ENCODE measurements at regions not wholly inside any gene's neighbourhood (a gene's known extent, or its start where the extent isn't known, plus 50 kb on each side); places are given as distances from the start of the nearest gene placed in this dataset.

GRCh38 chr2:215707608-215708007, 271.7 kb upstream of the FN1 start:
- Histone ChIP-seq H3K4me3 (ENCODE audit: low read length) (no peak overlapping the region), H3K27me3 (ENCODE audit: control insufficient read depth, insufficient read depth) (no peaks in the 10 kb centered on the region), H3K27ac (ENCODE audit: low read length) (no peak overlapping the region), H3K9me3 (ENCODE audit: control insufficient read depth, low read length) (no peaks in the 10 kb centered on the region), H3K4me1 (ENCODE audit: control insufficient read depth, insufficient read depth, low read length) (peaks cover 5% of the 10 kb centered on the region)
- intact Hi-C loops (cut with DNase I) = no loop called here
- WGBS = 82% methylated on average over 7 of the region's 7 CpGs
- DNase-seq = no peak
- ATAC-seq = no peak

DNA sequence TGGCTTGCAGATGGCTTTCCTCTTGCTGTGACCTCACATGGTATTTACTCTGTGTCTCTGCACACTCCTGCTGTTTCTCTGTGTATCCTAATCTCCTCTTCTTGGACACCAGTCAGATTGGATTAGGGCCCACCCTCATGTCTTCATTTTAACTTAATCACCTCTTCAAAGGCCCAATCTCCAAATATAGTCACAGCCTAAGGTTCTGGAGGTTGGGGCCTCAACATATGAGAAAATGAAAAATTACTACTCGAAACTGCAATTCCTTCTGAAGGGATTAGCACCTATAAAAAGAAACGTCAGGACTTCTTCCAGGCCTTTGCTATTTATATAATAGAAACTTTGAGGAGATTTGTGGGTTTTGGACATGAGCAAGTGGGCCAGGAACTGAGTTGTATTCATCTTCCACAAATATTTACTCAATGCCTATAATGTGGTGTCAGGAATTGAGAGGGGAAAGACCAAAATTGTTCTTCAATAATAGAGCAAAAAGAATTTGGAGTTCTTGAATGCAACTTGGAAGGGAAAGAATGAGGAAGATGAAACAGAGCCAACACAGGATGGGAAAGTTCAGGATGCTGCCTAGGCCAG, 270.0 kb upstream of the FN1 start:
- no peak overlapping the region for H3K4me3 ChIP-seq (ENCODE audit: low read length)
- intact Hi-C loops (cut with DNase I) = no loop called here
- ATAC-seq = no peak
- no peaks in the 10 kb centered on the region for H3K9me3 ChIP-seq (ENCODE audit: control insufficient read depth, low read length)
- WGBS = 59% methylated on average over 2 of the region's 2 CpGs
- DNase-seq = no peak
- no peaks in the 10 kb centered on the region for H3K27me3 ChIP-seq (ENCODE audit: control insufficient read depth, insufficient read depth)
- H3K4me1 ChIP-seq (ENCODE audit: control insufficient read depth, insufficient read depth, low read length) = peaks cover under 1% of the 10 kb centered on the region
- no peak overlapping the region for H3K27ac ChIP-seq (ENCODE audit: low read length)

DNA sequence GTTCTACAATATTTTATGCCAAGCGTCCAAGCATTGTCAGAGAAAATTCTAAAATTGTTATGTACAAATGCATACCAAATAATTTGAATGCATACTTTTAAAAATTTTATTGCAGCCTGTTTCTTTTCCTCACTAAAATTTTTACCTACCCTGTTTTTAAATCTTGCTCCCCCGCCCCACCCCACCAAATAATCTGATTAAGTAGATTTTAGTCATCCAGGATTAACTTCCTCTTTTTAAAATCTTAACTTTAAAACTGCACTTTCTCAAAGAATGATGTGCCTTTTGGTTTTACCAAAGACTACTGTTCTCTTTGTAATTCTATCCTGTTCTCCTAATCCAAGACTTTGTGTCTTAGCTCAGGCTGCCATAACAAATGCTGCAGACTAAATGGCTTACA, 269.4 kb upstream of the FN1 start:
- 97% methylated on average over 2 of the region's 2 CpGs for WGBS
- ATAC-seq (no peak), DNase-seq (no peak)
- intact Hi-C loops (cut with DNase I) = no loop called here
- H3K9me3 ChIP-seq (ENCODE audit: control insufficient read depth, low read length) = no peaks in the 10 kb centered on the region
- H3K27ac ChIP-seq (ENCODE audit: low read length) = no peak overlapping the region
- H3K27me3 ChIP-seq (ENCODE audit: control insufficient read depth, insufficient read depth) = no peaks in the 10 kb centered on the region
- no peaks in the 10 kb centered on the region for H3K4me1 ChIP-seq (ENCODE audit: control insufficient read depth, insufficient read depth, low read length)
- no peak overlapping the region for H3K4me3 ChIP-seq (ENCODE audit: low read length)

DNA sequence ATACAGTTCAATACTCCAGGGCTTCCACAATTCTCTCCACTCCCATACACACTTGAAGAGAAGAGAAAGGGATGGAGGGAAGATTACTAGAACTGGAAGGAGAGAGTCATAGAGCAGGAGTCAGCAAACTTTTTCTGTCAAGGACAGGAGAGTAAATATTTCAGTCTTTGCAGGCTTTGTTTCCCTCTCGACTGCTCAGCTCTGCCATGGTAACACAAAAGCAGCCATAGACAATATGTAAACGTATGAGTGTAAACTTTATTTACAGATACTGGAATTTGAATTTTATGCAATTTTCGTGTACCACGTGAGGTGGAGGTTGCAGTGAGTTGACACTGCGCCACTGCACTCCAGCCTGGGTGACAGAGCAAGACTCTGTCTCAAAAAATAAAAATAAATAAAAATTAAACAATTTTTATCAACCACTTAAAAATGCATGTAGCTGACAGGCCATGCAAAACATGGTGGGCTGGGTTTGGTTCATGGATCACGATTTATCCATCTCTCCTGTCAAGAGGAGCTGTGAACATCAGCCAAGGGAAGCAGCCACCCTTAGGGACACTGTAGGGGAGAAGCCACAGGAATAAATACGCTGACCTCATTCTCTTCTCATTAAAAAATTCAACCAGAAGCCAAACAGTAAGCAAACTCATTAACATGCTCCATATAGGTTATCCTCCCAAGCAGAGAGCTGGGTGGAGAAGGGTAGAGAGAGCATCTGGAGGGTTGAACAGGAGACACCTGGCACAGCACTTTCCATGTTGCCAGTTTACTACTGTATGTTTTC, 266.4 kb upstream of the FN1 start:
- Histone ChIP-seq H3K4me1 (ENCODE audit: control insufficient read depth, insufficient read depth, low read length) (no peaks in the 10 kb centered on the region), H3K27me3 (ENCODE audit: control insufficient read depth, insufficient read depth) (no peaks in the 10 kb centered on the region), H3K9me3 (ENCODE audit: control insufficient read depth, low read length) (no peaks in the 10 kb centered on the region), H3K4me3 (ENCODE audit: low read length) (no peak overlapping the region), H3K27ac (ENCODE audit: low read length) (no peak overlapping the region)
- intact Hi-C loops (cut with DNase I) = no loop called here
- WGBS = 84% methylated on average over 7 of the region's 7 CpGs
- ATAC-seq (no peak), DNase-seq (no peak)

DNA sequence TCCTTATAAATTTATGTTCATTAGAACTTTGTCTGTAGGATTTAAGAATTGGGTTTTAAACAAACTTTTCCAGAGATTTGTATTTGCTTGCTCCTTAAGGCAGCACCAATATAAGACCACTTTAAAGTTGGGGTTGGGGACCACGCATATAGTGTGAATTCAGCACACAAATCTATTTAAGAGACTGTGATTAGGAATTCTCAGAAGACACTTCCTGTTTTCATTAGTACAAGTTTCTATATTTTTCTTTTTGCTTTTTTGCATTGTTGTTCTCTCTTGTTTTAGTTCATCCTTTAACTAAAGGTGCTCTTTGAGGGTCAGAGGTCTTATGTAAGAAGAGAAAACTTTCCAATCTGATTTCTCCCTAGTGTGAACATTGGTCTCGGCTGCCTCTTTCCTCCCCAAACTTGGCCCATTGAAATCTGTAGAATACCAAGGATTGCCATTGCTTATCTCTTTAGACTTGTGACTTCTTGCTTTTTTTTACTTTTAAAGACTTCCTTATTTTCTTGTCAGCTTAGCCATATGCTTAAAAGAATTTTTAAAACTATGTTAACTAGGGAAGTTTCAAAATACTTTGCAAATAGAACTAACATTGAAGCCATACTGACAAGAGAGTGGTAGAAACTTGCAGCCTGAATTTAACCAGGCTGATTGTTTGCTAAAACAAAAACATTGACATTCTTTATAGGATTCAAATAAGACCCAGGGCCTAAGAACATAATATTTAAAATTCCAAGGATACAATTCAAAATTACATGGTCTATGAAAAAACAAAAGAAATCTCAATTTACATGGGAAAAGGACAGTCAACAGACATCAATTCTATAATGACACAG, 264.1 kb upstream of the FN1 start:
- no peaks in the 10 kb centered on the region for H3K4me1 ChIP-seq (ENCODE audit: control insufficient read depth, insufficient read depth, low read length)
- DNase-seq (no peak), ATAC-seq (no peak)
- H3K9me3 ChIP-seq (ENCODE audit: control insufficient read depth, low read length) = no peaks in the 10 kb centered on the region
- no peak overlapping the region for H3K4me3 ChIP-seq (ENCODE audit: low read length)
- intact Hi-C loops (cut with DNase I) = no loop called here
- WGBS = 76% methylated on average over 2 of the region's 2 CpGs
- no peak overlapping the region for H3K27ac ChIP-seq (ENCODE audit: low read length)
- H3K27me3 ChIP-seq (ENCODE audit: control insufficient read depth, insufficient read depth) = no peaks in the 10 kb centered on the region

GRCh38 chr2:215699018-215699417, 263.1 kb upstream of the FN1 start:
- no peak for ATAC-seq
- no peak overlapping the region for H3K4me3 ChIP-seq (ENCODE audit: low read length)
- H3K9me3 ChIP-seq (ENCODE audit: control insufficient read depth, low read length) = no peaks in the 10 kb centered on the region
- H3K4me1 ChIP-seq (ENCODE audit: control insufficient read depth, insufficient read depth, low read length) = no peaks in the 10 kb centered on the region
- DNase-seq = no peak
- intact Hi-C loops (cut with DNase I) = no loop called here
- no peaks in the 10 kb centered on the region for H3K27me3 ChIP-seq (ENCODE audit: control insufficient read depth, insufficient read depth)
- H3K27ac ChIP-seq (ENCODE audit: low read length) = no peak overlapping the region
- 92% methylated on average over 2 of the region's 2 CpGs for WGBS

- H3K27ac ChIP-seq (ENCODE audit: low read length) = no peak overlapping the region
- DNase-seq = no peak
These were observed 262.7 kb upstream of the FN1 start for GRCh38 chr2:215698566-215698965.

DNA sequence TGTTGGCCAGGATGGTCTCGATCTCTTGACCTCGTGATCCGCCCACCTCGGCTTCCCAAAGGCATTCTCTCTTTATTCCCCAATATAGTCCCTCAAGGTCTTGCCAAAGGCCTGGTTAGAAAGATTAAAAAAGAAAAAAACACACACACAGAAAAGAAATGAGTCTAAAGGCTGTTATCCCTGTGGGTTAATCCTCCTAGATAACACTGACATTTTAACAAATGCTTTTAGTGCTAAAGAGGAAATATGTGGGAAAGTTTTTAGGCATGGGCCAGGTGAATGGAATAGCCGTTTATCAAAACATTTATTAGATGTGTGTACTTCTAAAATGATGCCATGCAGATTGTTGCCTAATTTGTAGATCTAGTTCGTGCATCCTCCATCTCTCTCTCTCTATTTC, 261.6 kb upstream of the FN1 start:
- no peak for DNase-seq
- H3K27ac ChIP-seq (ENCODE audit: low read length) = no peak overlapping the region
- H3K4me1 ChIP-seq (ENCODE audit: control insufficient read depth, insufficient read depth, low read length) = no peaks in the 10 kb centered on the region
- ATAC-seq = no peak
- intact Hi-C loops (cut with DNase I) = no loop called here
- H3K4me3 ChIP-seq (ENCODE audit: low read length) = no peak overlapping the region
- WGBS = 68% methylated on average over 6 of the region's 6 CpGs
- H3K9me3 ChIP-seq (ENCODE audit: control insufficient read depth, low read length) = no peaks in the 10 kb centered on the region
- no peaks in the 10 kb centered on the region for H3K27me3 ChIP-seq (ENCODE audit: control insufficient read depth, insufficient read depth)

More at GRCh38 chr2:215698566-215698965, 262.7 kb upstream of the FN1 start:
- ATAC-seq = no peak
- intact Hi-C loops (cut with DNase I) = no loop called here
- Histone ChIP-seq H3K4me3 (ENCODE audit: low read length) (no peak overlapping the region), H3K4me1 (ENCODE audit: control insufficient read depth, insufficient read depth, low read length) (no peaks in the 10 kb centered on the region), H3K9me3 (ENCODE audit: control insufficient read depth, low read length) (no peaks in the 10 kb centered on the region), H3K27me3 (ENCODE audit: control insufficient read depth, insufficient read depth) (no peaks in the 10 kb centered on the region)
- WGBS = 85% methylated on average over 2 of the region's 2 CpGs

- DNase-seq (no peak), ATAC-seq (no peak)
- H3K27me3 ChIP-seq (ENCODE audit: control insufficient read depth, insufficient read depth) = no peaks in the 10 kb centered on the region
- 90% methylated on average over 2 of the region's 2 CpGs for WGBS
- H3K4me1 ChIP-seq (ENCODE audit: control insufficient read depth, insufficient read depth, low read length) = no peaks in the 10 kb centered on the region
- intact Hi-C loops (cut with DNase I) = no loop called here
- no peak overlapping the region for H3K4me3 ChIP-seq (ENCODE audit: low read length)
- no peak overlapping the region for H3K27ac ChIP-seq (ENCODE audit: low read length)
- H3K9me3 ChIP-seq (ENCODE audit: control insufficient read depth, low read length) = no peaks in the 10 kb centered on the region
These were observed 261.1 kb upstream of the FN1 start for GRCh38 chr2:215697003-215697402.

DNA sequence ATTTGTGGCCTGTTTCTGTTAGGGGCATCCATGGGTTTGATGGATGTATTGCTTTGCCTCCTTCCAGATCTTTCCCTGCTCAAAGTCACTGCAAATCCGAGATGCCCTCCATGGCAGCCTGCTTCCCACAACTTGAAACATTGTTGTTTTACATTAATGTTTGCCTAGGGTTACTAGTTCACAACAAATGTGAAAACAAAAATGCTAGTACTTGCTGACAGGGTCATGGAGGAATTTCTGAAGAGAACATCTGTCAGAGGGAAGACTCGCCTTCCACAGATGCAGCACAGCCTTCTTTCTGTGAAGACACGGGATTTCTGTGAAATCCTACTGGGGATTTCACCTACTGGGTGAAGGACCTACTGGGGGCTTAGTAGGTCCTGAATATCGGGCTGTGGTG, 260.0 kb upstream of the FN1 start:
- WGBS = 95% methylated on average over 4 of the region's 4 CpGs

GRCh38 chr2:215693999-215694580, 258.2 kb upstream of the FN1 start:
- no peak overlapping the region for H3K27ac ChIP-seq (ENCODE audit: low read length)

More for the DNA sequence above, 260.0 kb upstream of the FN1 start:
- Histone ChIP-seq H3K27me3 (ENCODE audit: control insufficient read depth, insufficient read depth) (no peaks in the 10 kb centered on the region), H3K4me1 (ENCODE audit: control insufficient read depth, insufficient read depth, low read length) (no peaks in the 10 kb centered on the region), H3K9me3 (ENCODE audit: control insufficient read depth, low read length) (no peaks in the 10 kb centered on the region), H3K27ac (ENCODE audit: low read length) (no peak overlapping the region), H3K4me3 (ENCODE audit: low read length) (no peak overlapping the region)
- ATAC-seq = no peak
- intact Hi-C loops (cut with DNase I) = no loop called here
- DNase-seq = no peak

More at GRCh38 chr2:215693999-215694580, 258.2 kb upstream of the FN1 start:
- no peak overlapping the region for H3K4me3 ChIP-seq (ENCODE audit: low read length)
- H3K27me3 ChIP-seq (ENCODE audit: control insufficient read depth, insufficient read depth) = no peaks in the 10 kb centered on the region
- ATAC-seq = no peak
- DNase-seq = no peak
- H3K9me3 ChIP-seq (ENCODE audit: control insufficient read depth, low read length) = no peaks in the 10 kb centered on the region
- no peaks in the 10 kb centered on the region for H3K4me1 ChIP-seq (ENCODE audit: control insufficient read depth, insufficient read depth, low read length)
- WGBS = 87% methylated on average over 1 of the region's 1 CpG
- intact Hi-C loops (cut with DNase I) = no loop called here
